Gastroesophageal sphincter (tissue), 3 donors: ENCODE measurements at regions not wholly inside any gene's neighbourhood (a gene's known extent, or its start where the extent isn't known, plus 50 kb on each side); places are given as distances from the start of the nearest gene placed in this dataset.

Experiments used
- CTCF ChIP-seq, 4 experiments: fragments of 200-600 bp in 2 of 4; fragments of 450-650 bp in 2 of 4; sonication (generic) in 1 of 4; IDR thresholded peaks; one replicate each; pipeline ENCODE4 v1.5.1; 2017 to 2019; ENCODE audit warnings: antibody characterized with exemption in 4 of 4, mild to moderate bottlenecking in 2 of 4, moderate library complexity in 2 of 4
- EP300 ChIP-seq: sonication (generic); formaldehyde crosslinking; IDR thresholded peaks from one replicate; pipeline ENCODE4 v1.6.1; 2017; ENCODE audit warnings: antibody characterized with exemption, mild to moderate bottlenecking
- POLR2A ChIP-seq, 2 donors: fragments of 450-650 bp; IDR thresholded peaks; one replicate each; pipeline ENCODE4 v1.6.1; 2017; ENCODE audit warnings: antibody characterized with exemption in 2 of 2, mild to moderate bottlenecking in 2 of 2, moderate library complexity in 1 of 2
- POLR2AphosphoS5 ChIP-seq: sonication (generic); formaldehyde crosslinking; IDR thresholded peaks from one replicate; pipeline ENCODE4 v1.6.1; 2017; ENCODE audit warnings: antibody characterized with exemption

DNA sequence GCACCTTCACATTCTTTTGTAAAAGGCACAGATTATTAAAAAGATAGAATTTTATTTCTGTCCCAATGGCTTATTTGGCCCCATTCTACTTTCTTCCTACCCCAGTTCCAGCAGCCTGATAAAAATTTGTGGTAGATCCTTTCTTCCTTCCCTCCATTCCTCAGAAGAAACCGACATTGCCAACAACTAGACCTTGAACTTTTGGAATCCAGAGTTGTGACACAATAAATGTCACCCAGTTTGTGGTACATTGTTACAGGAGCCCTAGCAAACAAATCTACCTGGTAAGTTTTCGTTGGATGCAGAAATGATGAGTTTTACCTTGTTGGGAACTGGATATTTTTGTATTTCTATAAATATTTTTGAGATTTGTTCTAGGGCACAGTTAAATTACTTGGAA, 141.6 kb upstream of the IVNS1ABP start:
- TF ChIP-seq POLR2A (IDR thresholded peaks at IDR 0.05), result no peak
- TF ChIP-seq CTCF (IDR thresholded peaks at IDR 0.05), result no peak
- no peak for TF ChIP-seq EP300
- TF ChIP-seq POLR2AphosphoS5, result no peak
